IMR-90 (cell line): ENCODE measurements at regions not wholly inside any gene's neighbourhood (a gene's known extent, or its start where the extent isn't known, plus 50 kb on each side); places are given as distances from the start of the nearest gene placed in this dataset.
"Not testable (repeated sequence)": the region's sequence is repeated elsewhere in the genome, so short reads cannot be mapped to it uniquely, and the experiment has no call there.

ENCODE experiments used
- ATAC-seq: fragments of 200-7000 bp; cut with Tn5 transposase; 2 replicates; pipeline ENCODE4 v1.9.1; 2020; ENCODE audit warnings: low read depth, mild to moderate bottlenecking, moderate library complexity
- BruUV-seq: library from RNA; stranded (reverse); fragments of 400-500 nt; replicated peaks from 2 replicates; lab custom pipeline; 2021; lab: Mats Ljungman, UMichigan
- CTCF ChIA-PET: fragments of 300-600 bp; formaldehyde crosslinking; extraction: SDS; loops from one replicate; lab custom pipeline; 2021; ENCODE audit warnings: antibody characterized with exemption; lab: Yijun Ruan, JAX
- POLR2A ChIA-PET: fragments of 300-600 bp; sonication (Branson Sonifier 250); formaldehyde crosslinking; loops from one replicate; lab custom pipeline; 2022; ENCODE audit warnings: antibody characterized with exemption; ENCODE audit not compliant: unreplicated experiment; lab: Charles Lee
- DNase-seq: peaks from one replicate; pipeline ENCODE4 v3.0.0; 2013
- H2AFZ ChIP-seq: replicated peaks from 2 replicates; pipeline ENCODE3; 2013; ENCODE audit warnings: low read length, mild to moderate bottlenecking; ENCODE audit not compliant: poor library complexity
- H2AK5ac ChIP-seq: 2 replicates; pipeline ENCODE4 v1.6.1; 2013; ENCODE audit warnings: low read depth, low read length, inconsistent platforms
- H2AK9ac ChIP-seq: replicated peaks from 2 replicates; pipeline ENCODE3; 2013; ENCODE audit warnings: mild to moderate bottlenecking, low read depth, low read length, moderate library complexity; ENCODE audit not compliant: poor library complexity
- H2BK120ac ChIP-seq: 2 replicates; pipeline ENCODE4 v1.6.1; 2013; ENCODE audit warnings: low read depth, low read length, inconsistent platforms
- H2BK15ac ChIP-seq: 3 replicates; pipeline ENCODE4 v1.6.1; 2013; ENCODE audit warnings: low read depth, low read length, inconsistent platforms
- H2BK20ac ChIP-seq: 2 replicates; pipeline ENCODE4 v1.6.1; 2013; ENCODE audit warnings: low read depth, mild to moderate bottlenecking, inconsistent platforms, low read length, moderate library complexity
- H2BK5ac ChIP-seq: 2 replicates; pipeline ENCODE4 v1.6.1; 2013; ENCODE audit warnings: mild to moderate bottlenecking, low read depth, low read length, inconsistent platforms; ENCODE audit not compliant: poor library complexity, severe bottlenecking
- H3K14ac ChIP-seq: replicated peaks from 2 replicates; pipeline ENCODE4 v1.6.1; 2013; ENCODE audit warnings: low read depth, low read length, inconsistent platforms
- H3K18ac ChIP-seq: 2 replicates; pipeline ENCODE4 v1.6.1; 2013; ENCODE audit warnings: low read depth, low read length, control low read depth
- H3K23ac ChIP-seq: 2 replicates; pipeline ENCODE4 v1.6.1; 2013; ENCODE audit warnings: low read depth, low read length, inconsistent platforms
- H3K27ac ChIP-seq: 2 replicates; pipeline ENCODE4 v1.5.1; 2013; ENCODE audit warnings: mild to moderate bottlenecking, control low read depth, low read length; ENCODE audit not compliant: insufficient read depth
- H3K27me3 ChIP-seq: 2 replicates; pipeline ENCODE4 v1.6.1; 2013; ENCODE audit warnings: low read length; ENCODE audit not compliant: control insufficient read depth, insufficient read depth
- H3K36me3 ChIP-seq: 2 replicates; pipeline ENCODE4 v1.6.1; 2013; ENCODE audit warnings: low read length, mixed read lengths; ENCODE audit not compliant: control insufficient read depth, insufficient read depth
- H3K4ac ChIP-seq: 2 replicates; pipeline ENCODE4 v1.6.1; 2013; ENCODE audit warnings: low read depth, low read length, inconsistent platforms
- H3K4me1 ChIP-seq: 2 replicates; pipeline ENCODE4 v1.6.1; 2013; ENCODE audit warnings: low read length, mixed read lengths; ENCODE audit not compliant: control insufficient read depth, insufficient read depth
- H3K4me2 ChIP-seq: 2 replicates; pipeline ENCODE4 v1.6.1; 2013; ENCODE audit warnings: low read depth, mild to moderate bottlenecking, control low read depth, low read length, moderate library complexity
- H3K4me3 ChIP-seq: 2 replicates; pipeline ENCODE4 v1.5.1; 2013; ENCODE audit warnings: low read depth, mild to moderate bottlenecking, control low read depth, low read length, moderate library complexity; ENCODE audit not compliant: insufficient read depth
- H3K56ac ChIP-seq: 2 replicates; pipeline ENCODE4 v1.6.1; 2013; ENCODE audit warnings: low read length, inconsistent platforms; ENCODE audit not compliant: insufficient read depth; ENCODE audit errors: extremely low read depth
- H3K79me1 ChIP-seq, 2 experiments: 2 replicates each; pipeline ENCODE4 v1.6.1; 2013; ENCODE audit warnings: low read length in 2 of 2, inconsistent platforms in 1 of 2, low read depth in 1 of 2
- H3K9ac ChIP-seq: 2 replicates; pipeline ENCODE4 v1.6.1; 2013; ENCODE audit warnings: low read depth, low read length, control low read depth
- H3K9me1 ChIP-seq: 2 replicates; pipeline ENCODE4 v1.6.1; 2013; ENCODE audit warnings: low read length, inconsistent platforms; ENCODE audit not compliant: insufficient read depth
- H3K9me3 ChIP-seq: 2 replicates; pipeline ENCODE4 v1.6.1; 2013; ENCODE audit warnings: low read length; ENCODE audit not compliant: control insufficient read depth, insufficient read depth
- H4K20me1 ChIP-seq: 2 replicates; pipeline ENCODE4 v1.6.1; 2013; ENCODE audit warnings: low read length, inconsistent platforms; ENCODE audit not compliant: insufficient read depth
- H4K5ac ChIP-seq: 2 replicates; pipeline ENCODE4 v1.6.1; 2013; ENCODE audit warnings: mild to moderate bottlenecking, low read depth, low read length, control low read depth
- H4K8ac ChIP-seq, 2 experiments: 2 replicates each; pipeline ENCODE4 v1.6.1; 2013; ENCODE audit warnings: low read depth in 2 of 2, low read length in 2 of 2, control low read depth in 1 of 2, inconsistent platforms in 1 of 2
- H4K91ac ChIP-seq: 2 replicates; pipeline ENCODE4 v1.6.1; 2013; ENCODE audit warnings: low read depth, low read length, inconsistent platforms; ENCODE audit not compliant: insufficient read depth
- WGBS, 2 experiments: methylation state at CpG; one replicate each; pipeline versions ENCODE4 v1.1.5 to v1.1.7; 2013; ENCODE audit warnings: missing lambda C conversion rate in 2 of 2; ENCODE audit not compliant: insufficient read length in 1 of 2; ENCODE audit errors: extremely low coverage in 2 of 2; 5-methylcytosine and 5-hydroxymethylcytosine counted together
- dilution Hi-C: fragments of 300-500 bp; cut with HindIII; formaldehyde crosslinking; loops from one replicate; pipeline ENCODE4 v1.14.3; 2018; ENCODE audit warnings: low sequenced_read_pairs; ENCODE audit not compliant: unreplicated experiment
- in situ Hi-C: fragments of 300-500 bp; cut with MboI; formaldehyde crosslinking; loops from 3 replicates; pipeline ENCODE4 v1.14.3; 2019; ENCODE audit warnings: low sequenced_read_pairs, inconsistent platforms, mixed read lengths
- intact Hi-C: fragments of 100-400 bp; cut with micrococcal nuclease; formaldehyde crosslinking; loops from 2 replicates; pipeline ENCODE4 v1.10.0; 2022

DNA sequence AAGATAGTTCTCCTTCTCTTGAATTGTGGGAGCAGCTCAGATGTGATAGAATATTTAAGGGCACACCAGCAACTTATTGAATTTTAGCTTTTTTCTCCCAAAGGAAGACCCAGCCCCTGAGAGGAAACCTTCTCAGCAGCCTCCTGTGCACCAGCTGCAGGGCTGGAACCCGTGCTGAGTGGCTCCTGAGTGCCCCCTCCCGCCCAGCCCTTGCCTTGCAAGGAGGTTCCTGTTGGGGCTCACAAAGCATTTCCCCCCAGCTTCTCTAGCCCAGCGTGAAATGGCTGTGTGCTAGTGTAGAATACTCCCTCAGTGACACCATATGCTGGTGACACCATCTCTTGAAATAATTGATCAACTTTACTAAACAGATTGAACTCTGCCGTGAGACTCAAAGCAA lies 1180.1 kb downstream of the TMEM121 start:
- H3K9me3 ChIP-seq, H3K4ac ChIP-seq, H4K91ac ChIP-seq, CTCF ChIA-PET, H3K14ac ChIP-seq, H3K4me1 ChIP-seq, ATAC-seq, H2BK120ac ChIP-seq, H3K27me3 ChIP-seq, H3K9ac ChIP-seq, H2AK9ac ChIP-seq, H3K4me3 ChIP-seq, H3K79me1 ChIP-seq, H3K56ac ChIP-seq, H4K8ac ChIP-seq, BruUV-seq, in situ Hi-C loops, H2BK15ac ChIP-seq, H3K36me3 ChIP-seq, H2BK5ac ChIP-seq, H2BK20ac ChIP-seq, H2AK5ac ChIP-seq, POLR2A ChIA-PET, H4K5ac ChIP-seq, dilution Hi-C loops, DNase-seq, H4K20me1 ChIP-seq, H3K27ac ChIP-seq, H2AFZ ChIP-seq, H3K18ac ChIP-seq, H3K23ac ChIP-seq, H3K4me2 ChIP-seq, intact Hi-C loops, H3K9me1 ChIP-seq: not testable (repeated sequence)
- no CpG with 5 or more reads among the region's 4 CpGs for WGBS, 2 experiments

DNA sequence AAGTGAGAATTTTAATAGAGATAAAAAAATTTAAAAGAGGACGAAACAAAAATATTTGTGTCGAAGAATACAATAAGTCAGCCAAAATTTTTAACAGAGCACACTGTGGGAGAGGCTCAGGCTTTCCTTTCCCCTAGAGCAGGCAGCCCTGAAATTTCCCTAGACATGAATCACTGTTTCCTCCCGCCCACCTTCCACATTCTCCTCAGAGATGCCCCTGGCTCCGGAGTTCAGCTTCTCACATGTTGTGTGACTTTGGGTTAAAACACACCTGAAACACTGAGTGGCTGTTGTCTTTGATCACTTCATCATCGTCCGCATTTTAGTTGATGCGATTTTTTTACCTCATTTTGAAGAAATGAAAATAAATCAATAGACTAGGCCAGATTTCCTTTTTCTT lies 1183.8 kb downstream of the TMEM121 start:
- in situ Hi-C loops, POLR2A ChIA-PET: not testable (repeated sequence)
- WGBS, 2 experiments = no CpG with 5 or more reads among the region's 7 CpGs

More for the DNA sequence above, 1183.8 kb downstream of the TMEM121 start:
- H3K79me1 ChIP-seq, H3K14ac ChIP-seq, H3K9me3 ChIP-seq, H3K9ac ChIP-seq, H3K9me1 ChIP-seq, H4K20me1 ChIP-seq, H2BK20ac ChIP-seq, H2AK9ac ChIP-seq, H2BK5ac ChIP-seq, H2AK5ac ChIP-seq, H2BK15ac ChIP-seq, H3K27me3 ChIP-seq, H3K4me2 ChIP-seq, H3K4ac ChIP-seq, H3K27ac ChIP-seq, H3K56ac ChIP-seq, intact Hi-C loops, CTCF ChIA-PET, H2AFZ ChIP-seq, H3K23ac ChIP-seq, ATAC-seq, H2BK120ac ChIP-seq, H3K4me3 ChIP-seq, H3K18ac ChIP-seq, H4K8ac ChIP-seq, DNase-seq, H4K5ac ChIP-seq, H4K91ac ChIP-seq, dilution Hi-C loops, H3K36me3 ChIP-seq, BruUV-seq, H3K4me1 ChIP-seq: not testable (repeated sequence)
